AG09319 (cell line): ENCODE measurements at regions not wholly inside any gene's neighbourhood (a gene's known extent, or its start where the extent isn't known, plus 50 kb on each side); places are given as distances from the start of the nearest gene placed in this dataset.

Experiments used
- DNase-seq: peaks from one replicate; pipeline ENCODE4 v3.0.0-alpha.2; 2010; ENCODE audit warnings: low read depth; ENCODE audit errors: extremely low read depth
- CTCF ChIP-seq: IDR thresholded peaks from 2 replicates; pipeline ENCODE4 v1.5.1; 2011; ENCODE audit warnings: low read depth, mild to moderate bottlenecking, inconsistent platforms, low read length, moderate library complexity

GRCh38 chr4:14151101-14151500 is 523.6 kb upstream of the BOD1L1 start:
- no peak for DNase-seq
- TF ChIP-seq CTCF = no peak

- TF ChIP-seq CTCF = no peak
- no peak for DNase-seq
Measured at GRCh38 chr4:14152834-14153519, 525.5 kb upstream of the BOD1L1 start.

GRCh38 chr4:14155803-14156202 is 528.3 kb upstream of the BOD1L1 start:
- no peak for DNase-seq
- TF ChIP-seq CTCF = no peak

GRCh38 chr4:14157262-14157661 is 529.7 kb upstream of the BOD1L1 start:
- DNase-seq = no peak
- TF ChIP-seq CTCF = no peak

DNA sequence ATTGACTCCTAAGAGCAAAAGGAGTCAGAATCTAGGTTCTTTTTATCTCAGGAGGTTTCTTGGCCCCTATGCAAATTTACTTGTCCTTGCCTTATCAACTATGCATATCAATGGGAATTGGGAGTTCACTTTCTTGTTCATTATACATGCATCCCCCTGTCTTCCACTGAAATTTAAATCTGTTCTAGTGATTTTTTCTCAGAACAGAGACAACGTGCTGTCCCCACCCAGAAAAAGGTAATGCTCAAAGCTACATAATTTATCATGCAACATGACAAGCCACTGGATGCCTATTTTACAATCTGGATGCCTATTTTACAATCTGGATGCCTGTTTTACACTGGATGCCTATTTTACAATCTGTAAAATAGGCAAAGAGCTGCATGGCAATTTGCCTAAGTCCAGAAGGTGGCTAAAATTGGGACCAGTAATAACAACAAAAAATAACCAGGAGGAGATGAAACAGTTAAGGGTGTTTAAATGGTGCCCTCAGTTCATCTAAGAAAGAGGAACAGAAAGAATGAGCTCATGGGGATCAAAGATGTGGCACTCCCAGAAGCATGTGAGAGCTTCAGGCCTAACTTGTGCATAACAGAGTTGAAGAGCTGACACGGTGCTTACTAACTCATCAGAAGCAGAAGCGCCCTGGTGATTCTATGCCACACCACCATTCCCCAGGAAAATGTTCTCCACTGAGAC is 537.8 kb upstream of the BOD1L1 start:
- DNase-seq = no peak
- no peak for TF ChIP-seq CTCF

GRCh38 chr4:14167876-14168510 is 540.5 kb upstream of the BOD1L1 start:
- TF ChIP-seq CTCF = no peak
- DNase-seq = no peak

DNA sequence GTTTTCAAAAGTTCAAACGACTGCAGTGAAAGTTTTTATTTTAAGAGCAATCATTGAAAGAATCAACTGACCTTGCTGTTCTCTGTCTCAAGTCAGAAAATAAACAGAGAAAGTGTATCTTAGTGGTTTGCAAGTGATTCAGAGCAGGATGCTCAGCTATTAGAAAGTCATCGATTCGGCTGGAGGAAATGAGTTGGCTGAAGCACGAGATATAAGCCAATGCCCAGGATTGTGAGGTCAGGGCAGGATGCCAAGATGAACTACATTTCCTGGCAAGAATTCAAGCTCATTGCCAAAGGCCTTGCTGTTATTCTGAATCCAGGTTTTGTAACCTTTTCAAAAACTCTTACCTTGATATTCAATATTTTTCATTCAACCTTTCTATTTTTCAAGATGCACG is 541.4 kb upstream of the BOD1L1 start:
- peak; percentile 52 for DNase-seq
- TF ChIP-seq CTCF = no peak
